Activated T-cell treated with anti-CD3 and anti-CD28 coated beads for 48 hours (primary cell): ENCODE measurements at regions not wholly inside any gene's neighbourhood (a gene's known extent, or its start where the extent isn't known, plus 50 kb on each side); places are given as distances from the start of the nearest gene placed in this dataset.
"Not testable (repeated sequence)": the region's sequence is repeated elsewhere in the genome, so short reads cannot be mapped to it uniquely, and the experiment has no call there.

Experiments
- DNase-seq: peaks from one replicate; pipeline ENCODE4 v3.0.0-alpha.2; 2020; ENCODE audit warnings: low read depth

GRCh38 chr6:90914312-90914711 is 327.4 kb upstream of the MAP3K7 start:
- DNase-seq = no peak

GRCh38 chr6:90913266-90913960 is 326.5 kb upstream of the MAP3K7 start:
- DNase-seq = no peak

- no peak for DNase-seq
These were observed 324.8 kb upstream of the MAP3K7 start for GRCh38 chr6:90911642-90912041.

DNA sequence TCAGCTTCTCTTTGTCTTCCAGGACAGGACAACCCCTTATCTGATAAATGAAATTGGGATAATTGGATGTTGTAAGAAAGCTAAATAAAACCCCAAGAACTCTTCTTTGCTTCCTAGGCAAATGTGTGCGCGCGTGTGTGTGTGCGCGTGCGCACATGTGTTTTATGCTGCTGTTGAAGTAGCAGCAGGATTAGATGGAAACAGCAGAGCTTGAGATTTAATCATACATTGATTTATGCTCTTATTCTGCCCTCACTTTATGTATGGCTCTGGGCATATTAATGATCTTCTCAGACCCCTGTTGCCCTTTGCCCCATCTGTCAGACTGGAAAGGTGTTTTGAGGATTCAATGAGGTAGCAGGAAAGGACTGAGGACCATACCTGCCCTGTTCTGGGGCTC is 324.0 kb upstream of the MAP3K7 start:
- DNase-seq = no peak

- no peak for DNase-seq
These were observed 321.2 kb upstream of the MAP3K7 start for GRCh38 chr6:90907931-90908655.

- DNase-seq = no peak
These were observed 318.5 kb upstream of the MAP3K7 start for GRCh38 chr6:90905351-90905750.

DNA sequence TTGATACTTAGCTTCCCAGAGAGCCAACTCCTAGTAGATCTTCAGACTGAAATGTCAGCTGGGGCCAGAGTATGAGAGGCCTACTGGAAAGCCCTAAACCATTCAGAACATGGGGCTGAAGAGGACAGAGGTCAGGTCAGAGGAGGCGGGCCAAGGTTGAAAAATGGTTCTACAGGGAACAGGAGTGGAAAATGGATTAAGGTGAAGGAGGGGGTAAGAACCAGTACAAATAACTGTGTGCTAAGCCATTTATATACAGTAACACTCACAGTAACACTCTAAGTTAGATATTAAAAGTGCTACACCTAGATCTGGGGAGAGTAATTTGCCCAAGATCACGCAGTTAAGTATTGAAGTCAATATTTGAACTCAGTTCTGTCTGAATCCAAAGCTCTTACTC is 313.2 kb upstream of the MAP3K7 start:
- DNase-seq = no peak

DNA sequence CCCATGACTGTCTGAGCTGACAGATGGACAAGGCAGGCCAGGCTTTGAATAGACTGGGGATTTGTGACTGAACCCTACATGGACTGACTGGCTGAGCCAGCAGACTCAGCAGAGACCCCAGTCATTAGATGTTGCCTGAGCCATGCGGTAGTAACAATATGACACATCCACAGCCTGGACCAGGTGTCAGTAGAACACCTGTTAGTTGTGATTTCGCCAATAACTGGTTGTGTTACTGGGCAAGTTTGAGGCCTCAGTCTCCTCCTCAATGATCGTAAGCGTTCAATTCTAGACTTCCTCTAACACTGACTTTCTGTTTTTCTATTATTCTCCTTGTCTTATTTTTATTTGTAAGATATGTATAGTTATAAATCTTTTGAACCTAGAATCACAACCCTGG is 311.9 kb upstream of the MAP3K7 start:
- no peak for DNase-seq

DNA sequence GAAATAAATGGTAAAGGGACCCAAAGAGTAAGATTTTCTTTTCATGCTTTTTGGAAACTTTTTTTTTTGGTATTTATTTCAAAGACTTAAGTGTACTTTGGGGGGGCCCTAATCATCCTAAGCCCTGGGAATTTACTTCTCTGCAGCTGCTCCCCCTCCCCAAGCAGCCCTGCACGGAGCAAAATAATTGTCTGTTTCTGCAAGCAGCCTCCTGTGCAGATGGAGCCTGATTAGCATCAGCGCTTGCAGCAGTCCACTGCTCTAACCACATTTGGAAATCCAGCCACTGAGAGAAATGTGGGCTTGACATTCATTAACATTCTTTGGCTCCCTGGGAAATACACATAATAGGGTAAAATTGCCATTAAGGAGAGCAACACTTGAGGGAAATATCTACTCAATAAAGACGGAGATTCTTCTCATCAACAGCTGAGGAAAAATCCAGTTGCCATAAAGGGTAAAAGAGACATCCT is 309.2 kb upstream of the MAP3K7 start:
- DNase-seq = no peak

DNA sequence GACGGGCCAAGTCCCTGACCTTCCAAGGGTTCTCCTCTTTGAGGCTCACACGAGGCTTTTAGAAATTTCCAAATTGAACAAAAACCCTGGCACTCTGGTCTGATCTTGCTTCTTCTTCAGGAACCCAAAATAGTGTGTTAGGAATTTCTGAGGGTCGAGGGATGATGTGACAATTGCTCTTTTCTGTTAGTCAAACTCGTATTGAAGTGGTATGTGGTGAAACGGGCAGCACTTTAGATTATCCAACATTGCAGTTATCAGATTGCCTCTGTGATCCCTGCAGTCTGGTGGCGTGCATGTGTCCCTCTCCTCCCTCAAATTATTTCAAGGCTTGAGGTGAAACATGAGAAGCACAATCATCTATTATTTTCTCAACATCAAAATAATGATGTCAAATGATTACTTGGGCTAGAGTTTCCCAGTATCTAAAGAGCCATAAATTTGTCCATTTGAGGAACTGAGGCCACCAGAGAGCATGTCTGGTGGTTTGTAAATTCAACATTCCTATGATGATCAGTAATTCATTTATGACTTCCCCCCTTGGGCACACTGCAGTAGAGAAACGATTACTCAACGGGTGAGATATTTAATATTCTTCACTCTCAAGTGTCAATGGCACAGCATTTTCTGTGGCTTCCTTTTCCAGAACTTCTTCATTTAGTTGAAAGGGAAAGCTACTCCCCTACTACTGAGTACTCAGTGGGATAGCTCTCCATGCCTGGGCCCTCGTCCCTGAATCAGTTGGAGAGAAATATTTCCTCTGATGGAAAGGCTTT is 308.6 kb upstream of the MAP3K7 start:
- DNase-seq = no peak

- DNase-seq = no peak
These were observed 307.6 kb upstream of the MAP3K7 start for GRCh38 chr6:90894285-90895130.

DNA sequence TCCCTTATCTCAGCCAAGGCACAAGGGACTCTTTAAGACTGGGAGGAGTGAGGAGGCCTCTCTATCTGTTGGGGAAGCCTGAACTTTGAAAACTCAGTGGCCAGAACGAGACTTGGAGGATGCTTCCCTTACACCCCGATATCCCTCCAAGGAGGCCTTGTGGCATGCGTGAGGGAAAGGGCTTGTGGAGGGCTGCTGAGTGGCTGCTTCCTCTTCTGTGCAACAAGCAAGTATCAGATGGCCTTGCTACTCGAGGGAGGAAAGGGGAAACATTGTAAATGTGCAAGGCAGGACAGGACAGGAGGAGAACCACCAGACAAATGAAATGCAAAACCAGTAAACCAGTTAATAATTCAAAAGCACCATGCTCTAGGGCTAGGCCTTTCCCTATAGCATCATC is 306.5 kb upstream of the MAP3K7 start:
- DNase-seq = no peak

- DNase-seq = no peak
These were observed 305.4 kb upstream of the MAP3K7 start for GRCh38 chr6:90892271-90892670.

- no peak for DNase-seq
These were observed 304.5 kb upstream of the MAP3K7 start for GRCh38 chr6:90891355-90891754.

DNA sequence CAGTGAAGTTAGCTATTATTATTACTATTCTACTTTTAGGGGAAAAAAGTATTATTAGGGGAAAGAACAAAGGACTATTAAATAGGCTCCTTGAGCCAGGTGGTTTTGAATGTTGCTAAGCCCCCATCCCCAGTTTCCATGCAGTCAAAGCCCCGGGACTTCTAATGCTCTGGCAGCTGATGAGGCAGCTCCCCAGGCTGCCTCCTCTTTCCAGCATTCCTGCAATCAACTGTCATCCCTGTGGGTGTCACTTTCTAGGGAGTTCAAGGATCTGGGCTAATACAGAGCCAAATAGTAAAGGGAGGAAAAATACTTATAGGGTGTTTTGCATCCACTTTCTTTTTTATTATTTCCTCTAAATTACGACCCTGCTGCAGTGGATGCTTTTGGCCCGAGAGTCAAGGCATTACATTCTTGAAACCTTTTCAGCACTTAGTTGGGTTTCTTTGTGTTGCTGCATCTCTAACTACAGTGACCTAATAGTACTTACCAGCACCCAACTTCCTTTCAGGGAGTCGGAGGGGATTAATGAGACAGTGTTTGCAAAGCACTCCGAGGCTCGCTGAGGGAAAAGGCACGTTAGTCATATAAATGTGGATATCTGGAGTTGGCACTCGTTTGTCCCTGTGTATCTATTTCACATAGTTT is 303.9 kb upstream of the MAP3K7 start:
- DNase-seq = no peak

- DNase-seq = no peak
These were observed 300.9 kb upstream of the MAP3K7 start for GRCh38 chr6:90887764-90888163.

GRCh38 chr6:90885611-90886056 is 298.8 kb upstream of the MAP3K7 start:
- no peak for DNase-seq

- not testable (repeated sequence) for DNase-seq
These were observed 298.3 kb upstream of the MAP3K7 start for GRCh38 chr6:90885137-90885536.

DNA sequence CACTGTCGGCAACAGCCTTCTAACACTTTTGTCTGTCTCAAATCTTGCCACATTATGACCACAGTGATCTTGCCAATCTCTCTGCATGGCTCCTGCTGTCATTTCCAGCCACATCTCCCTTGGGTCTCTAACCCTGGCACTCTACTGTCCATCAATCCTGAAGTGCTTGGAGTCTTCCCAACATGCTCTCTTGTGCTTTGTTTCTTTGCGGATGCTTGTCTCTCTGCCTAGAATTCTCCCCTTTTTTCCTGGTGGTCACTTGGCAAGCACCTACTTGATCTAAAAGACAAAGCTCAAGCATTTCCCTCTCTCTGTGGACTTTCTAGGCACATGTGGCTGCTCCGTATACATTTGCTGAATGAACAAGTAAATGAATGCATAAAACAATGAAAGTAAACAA is 290.7 kb upstream of the MAP3K7 start:
- no peak for DNase-seq

DNA sequence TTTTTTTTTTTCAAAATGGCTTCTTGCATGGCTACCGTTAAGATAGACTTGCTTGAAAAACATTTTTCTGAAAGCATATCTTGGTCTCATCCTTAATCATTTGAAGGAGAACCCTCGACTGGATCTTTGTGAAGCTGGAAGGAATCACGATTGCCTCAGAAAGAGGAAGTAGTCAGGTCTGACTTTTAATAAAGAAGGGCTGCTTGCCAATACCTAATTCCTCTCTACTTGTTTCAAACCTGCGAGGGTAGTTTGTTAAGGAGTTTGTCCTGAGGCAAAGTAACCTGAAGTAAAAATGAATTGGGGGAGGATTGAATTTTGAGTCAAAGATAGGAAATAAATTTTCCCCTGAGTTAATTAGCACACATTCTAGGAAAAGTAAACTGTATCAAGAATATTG is 288.1 kb upstream of the MAP3K7 start:
- DNase-seq = no peak

DNA sequence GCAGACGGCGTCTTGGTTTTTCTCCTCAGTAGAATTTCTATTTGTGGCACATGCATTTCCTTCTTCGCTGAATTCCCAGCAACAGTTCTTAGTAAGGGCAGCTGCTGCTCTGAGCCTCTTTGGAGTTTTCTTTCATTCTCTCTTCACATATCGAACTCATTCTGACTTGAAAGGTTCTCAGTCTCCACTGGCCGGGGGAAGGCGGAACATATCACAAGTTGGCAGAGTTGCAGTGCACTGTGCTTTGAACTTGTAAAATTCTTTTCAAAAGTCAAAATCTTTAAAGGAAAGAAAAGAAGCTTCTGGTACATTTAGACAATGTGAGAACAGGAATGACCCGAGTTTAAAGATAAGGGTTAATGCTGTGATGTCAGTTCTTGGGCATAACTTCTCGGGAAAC is 286.1 kb upstream of the MAP3K7 start:
- DNase-seq = no peak
